GM12878 (cell line): ENCODE measurements at regions not wholly inside any gene's neighbourhood (a gene's known extent, or its start where the extent isn't known, plus 50 kb on each side); places are given as distances from the start of the nearest gene placed in this dataset.

Source experiments
- ATAC-seq: fragments of 200-7000 bp; cut with Tn5 transposase; 3 replicates; pipeline ENCODE4 v1.9.1; 2020; ENCODE audit warnings: mild to moderate bottlenecking, moderate library complexity
- BruUV-seq: library from RNA; stranded (reverse); fragments of 400-500 nt; replicated peaks from 2 replicates; lab custom pipeline; 2021; lab: Mats Ljungman, UMichigan
- CTCF ChIA-PET: fragments of 300-600 bp; sonication (Branson Sonifier 250); formaldehyde crosslinking; extraction: SDS; loops from one replicate; lab custom pipeline; 2021; ENCODE audit warnings: inconsistent platforms; lab: Yijun Ruan, JAX
- POLR2A ChIA-PET: fragments of 350-600 bp; formaldehyde crosslinking; extraction: SDS; loops from one replicate; lab custom pipeline; 2021; ENCODE audit warnings: inconsistent platforms; lab: Charles Lee
- RAD21 ChIA-PET: fragments of 300-600 bp; sonication (Branson Sonifier 250); formaldehyde crosslinking; loops from one replicate; lab custom pipeline; 2023; ENCODE audit warnings: antibody characterized with exemption; ENCODE audit not compliant: unreplicated experiment; lab: Charles Lee
- SMC1A ChIA-PET: fragments of 300-600 bp; sonication (Branson Sonifier 250); formaldehyde crosslinking; loops from one replicate; lab custom pipeline; 2023; ENCODE audit not compliant: unreplicated experiment, uncharacterized antibody; lab: Charles Lee
- DNase-seq: peaks from one replicate; pipeline ENCODE4 v3.0.0-alpha.2; 2011; ENCODE audit warnings: low read depth, low spot score
- FAIRE-seq: peaks from 3 replicates; lab custom pipeline; 2011; peaks lifted over from hg19 to GRCh38; lab: Jason Lieb, UNC
- H2AFZ ChIP-seq: 2 replicates; pipeline ENCODE4 v1.6.0; 2011; ENCODE audit warnings: low read depth, low read length, control low read depth; ENCODE audit not compliant: control insufficient read depth
- H3K27ac ChIP-seq: 2 replicates; pipeline ENCODE4 v1.5.1; 2011; ENCODE audit warnings: control low read depth; ENCODE audit not compliant: control insufficient read depth, insufficient read depth
- H3K27me3 ChIP-seq, 2 experiments: replicated peaks in 1 of 2; 2 replicates each; pipeline versions ENCODE4 v1.6.0 to v1.6.1; 2011; ENCODE audit warnings: low read length in 1 of 2; ENCODE audit not compliant: control insufficient read depth in 2 of 2, insufficient read depth in 2 of 2
- H3K36me3 ChIP-seq, 2 experiments: 2 replicates each; pipeline ENCODE4 v1.5.1; 2011; ENCODE audit warnings: low read length in 1 of 2; ENCODE audit not compliant: control insufficient read depth in 2 of 2, insufficient read depth in 2 of 2
- H3K4me1 ChIP-seq: 2 replicates; pipeline ENCODE4 v1.6.1; 2011; ENCODE audit warnings: mild to moderate bottlenecking, low read length, moderate library complexity, mixed read lengths; ENCODE audit not compliant: control insufficient read depth, insufficient read depth
- H3K4me2 ChIP-seq: 2 replicates; pipeline ENCODE4 v1.6.0; 2011; ENCODE audit warnings: control low read depth; ENCODE audit not compliant: control insufficient read depth, insufficient read depth
- H3K4me3 ChIP-seq: fragments of 200-600 bp; sonication (generic); 2 replicates; pipeline ENCODE4 v1.5.1; 2016
- H3K79me2 ChIP-seq: 2 replicates; pipeline ENCODE4 v1.6.0; 2011; ENCODE audit warnings: low read length; ENCODE audit not compliant: control insufficient read depth, insufficient read depth
- H3K9ac ChIP-seq: 2 replicates; pipeline ENCODE4 v1.8.0; 2011; ENCODE audit warnings: low read length, control low read depth, mixed read lengths; ENCODE audit not compliant: control insufficient read depth, insufficient read depth
- H3K9me3 ChIP-seq: replicated peaks from 3 replicates; pipeline ENCODE4 v1.5.1; 2011; ENCODE audit warnings: mild to moderate bottlenecking, low read length; ENCODE audit not compliant: control insufficient read depth, insufficient read depth
- H4K20me1 ChIP-seq: 2 replicates; pipeline ENCODE4 v1.6.0; 2011; ENCODE audit not compliant: control insufficient read depth, insufficient read depth
- ATF2 ChIP-seq: IDR thresholded peaks from 2 replicates; pipeline ENCODE4 v1.6.1; 2012; ENCODE audit warnings: low read length, inconsistent platforms
- ATF3 ChIP-seq: IDR thresholded peaks from 2 replicates; pipeline ENCODE4 v1.6.1; 2011; ENCODE audit warnings: low read depth, mild to moderate bottlenecking, low read length, moderate library complexity, borderline replicate concordance; ENCODE audit errors: extremely low read depth
- BCLAF1 ChIP-seq: fragments of 450-650 bp; IDR thresholded peaks from 2 replicates; pipeline ENCODE4 v1.6.1; 2017; ENCODE audit warnings: antibody characterized with exemption, mild to moderate bottlenecking, moderate library complexity
- LARP7 ChIP-seq: fragments of 450-650 bp; IDR thresholded peaks from 2 replicates; pipeline ENCODE4 v1.6.1; 2017; ENCODE audit warnings: mild to moderate bottlenecking
- NFIC ChIP-seq: IDR thresholded peaks from 2 replicates; pipeline ENCODE4 v1.6.1; 2012; ENCODE audit warnings: low read depth, mild to moderate bottlenecking, inconsistent platforms, low read length, moderate library complexity
- NFYB ChIP-seq: IDR thresholded peaks from 2 replicates; pipeline ENCODE4 v1.6.1; 2011; ENCODE audit warnings: low read depth, mild to moderate bottlenecking, low read length, improper control_type of control experiment, moderate library complexity; ENCODE audit not compliant: insufficient read depth
- NR2F1 ChIP-seq: fragments of 450-650 bp; conservative IDR thresholded peaks from 2 replicates; pipeline ENCODE4 v1.6.1; 2017; ENCODE audit warnings: mild to moderate bottlenecking
- PAX8 ChIP-seq: fragments of 450-650 bp; IDR thresholded peaks from 2 replicates; pipeline ENCODE4 v1.6.1; 2017; ENCODE audit warnings: mild to moderate bottlenecking, moderate library complexity
- SMAD5 ChIP-seq: IDR thresholded peaks from 2 replicates; pipeline ENCODE4 v1.6.1; 2016; ENCODE audit warnings: antibody characterized with exemption, low read depth
- TCF12 ChIP-seq: IDR thresholded peaks from 2 replicates; pipeline ENCODE4 v1.6.1; 2011; ENCODE audit warnings: low read depth, mild to moderate bottlenecking, low read length
- WRNIP1 ChIP-seq: IDR thresholded peaks from 2 replicates; pipeline ENCODE4 v1.6.1; 2011; ENCODE audit warnings: low read depth, low read length, improper control_type of control experiment, borderline replicate concordance
- ZNF687 ChIP-seq: fragments of 450-650 bp; IDR thresholded peaks from 2 replicates; pipeline ENCODE4 v1.6.1; 2017; ENCODE audit warnings: mild to moderate bottlenecking, moderate library complexity
- WGBS: methylation state at CpG from one replicate; pipeline ENCODE4 v1.1.6; 2016; ENCODE audit warnings: low lambda C conversion rate; ENCODE audit not compliant: insufficient replicate concordance, insufficient coverage; ENCODE audit errors: missing lambda C conversion rate; 5-methylcytosine and 5-hydroxymethylcytosine counted together
- in situ Hi-C: fragments of 300-500 bp; cut with MboI; formaldehyde crosslinking; loops from 9 replicates; pipeline ENCODE4 v1.14.3; 2018; ENCODE audit warnings: mixed read lengths
- intact Hi-C: fragments of 100-400 bp; cut with micrococcal nuclease; formaldehyde crosslinking; loops from one replicate; pipeline ENCODE4 v1.14.2; 2022; ENCODE audit not compliant: unreplicated experiment

- ChIA-PET SMC1A (interaction anchor here (1.2 to 1.6 kb wide), 2 partner anchors 15 to 22 kb away, joined by 5 to 6 read pairs; no protein-coding TSS in a partner anchor), RAD21 (no interaction called here), CTCF (interaction anchor here (2.7 to 13.2 kb wide), 3 partner anchors 13 to 95 kb away, joined by 9 to 205 read pairs (median 120); no protein-coding TSS in a partner anchor), POLR2A (no interaction called here)
- Histone ChIP-seq H3K9ac (no peak overlapping the region), H2AFZ (no peak overlapping the region), H3K27ac (no peak overlapping the region), H3K4me2 (no peak overlapping the region), H4K20me1 (no peaks in the 10 kb centered on the region), H3K4me1 (no peaks in the 10 kb centered on the region; the same call in 1 of the 2 replicates), H3K36me3 (no peaks in the 10 kb centered on the region), H3K9me3 (no peaks in the 10 kb centered on the region), H3K4me3 (no peak overlapping the region), H3K27me3 (no peaks in the 10 kb centered on the region), H3K79me2 (no peaks in the 10 kb centered on the region)
- intact Hi-C loops, result no loop called here
- in situ Hi-C loops, result no loop called here
- ATAC-seq, result no peak
- WGBS, result 21% methylated on average over 2 of the region's 2 CpGs
- no TSS peak for BruUV-seq
- no peak for DNase-seq
- no peak for FAIRE-seq
- TF ChIP-seq NFIC (no peak), ZNF687 (no peak), PAX8 (no peak), ATF3 (no peak), TCF12 (no peak), WRNIP1 (no peak), ATF2 (no peak), LARP7 (no peak), NFYB (no peak), NR2F1 (no peak), BCLAF1 (no peak), SMAD5 (no peak)
These were observed 223.7 kb upstream of the PRSS58 start for GRCh38 chr7:142481548-142481947.
